K562 (cell line): ENCODE measurements at regions not wholly inside any gene's neighbourhood (a gene's known extent, or its start where the extent isn't known, plus 50 kb on each side); places are given as distances from the start of the nearest gene placed in this dataset.

Experiments used
- ATAC-seq: fragments of 200-7000 bp; cut with Tn5 transposase; 3 replicates; pipeline ENCODE4 v1.9.1; 2020; ENCODE audit warnings: moderate library complexity
- BruUV-seq: library from RNA; stranded (reverse); fragments of 400-500 nt; replicated peaks from 2 replicates; lab custom pipeline; 2021; lab: Mats Ljungman, UMichigan
- CTCF ChIA-PET: fragments of 300-600 bp; formaldehyde crosslinking; extraction: SDS; loops from one replicate; lab custom pipeline; 2021; ENCODE audit warnings: low intra/inter-chr PET ratio; lab: Yijun Ruan, JAX
- POLR2A ChIA-PET: fragments of 300-600, 350-650 bp; sonication (Branson Sonifier 250); formaldehyde crosslinking; extraction: SDS; loops from one replicate; lab custom pipeline; 2021; ENCODE audit warnings: antibody characterized with exemption, inconsistent platforms; lab: Yijun Ruan, JAX
- DNase-seq, 4 experiments: peaks; one replicate each; pipeline versions ENCODE4 v3.0.0 to v3.0.0-alpha.2; 2011 to 2018; ENCODE audit warnings: low spot score in 3 of 4, mixed read lengths in 3 of 4; ENCODE audit errors: extremely low read depth in 1 of 4
- FAIRE-seq: peaks from 2 replicates; lab custom pipeline; 2011; peaks lifted over from hg19 to GRCh38; lab: Jason Lieb, UNC
- H2AFZ ChIP-seq: 2 replicates; pipeline ENCODE4 v1.6.0; 2011; ENCODE audit warnings: low read depth, low read length, control low read depth, inconsistent platforms
- H3K27ac ChIP-seq: fragments of 200-600 bp; 3 replicates; pipeline ENCODE4 v1.8.0; 2011; ENCODE audit warnings: low read depth, mild to moderate bottlenecking, control low read depth, inconsistent platforms, low read length, moderate library complexity, mixed read lengths; ENCODE audit errors: extremely low read depth
- H3K27me3 ChIP-seq, 2 experiments: fragments of 300-600 bp in 1 of 2; 2 replicates in 1 of 2; 3 replicates in 1 of 2; pipeline versions ENCODE4 v1.6.0 to v1.8.0; 2011; ENCODE audit warnings: inconsistent platforms in 2 of 2, low read length in 2 of 2, mild to moderate bottlenecking in 1 of 2, mixed read lengths in 1 of 2, moderate library complexity in 1 of 2; ENCODE audit not compliant: control insufficient read depth in 2 of 2, insufficient read depth in 2 of 2
- H3K36me3 ChIP-seq: fragments of 300-600 bp; 3 replicates; pipeline ENCODE4 v1.8.0; 2011; ENCODE audit warnings: mild to moderate bottlenecking, low read length, inconsistent platforms; ENCODE audit not compliant: control insufficient read depth, insufficient read depth
- H3K4me1 ChIP-seq, 2 experiments: fragments of 200-600 bp in 1 of 2; replicated peaks in 1 of 2; 2 replicates in 1 of 2; 3 replicates in 1 of 2; pipeline versions ENCODE4 v1.5.1 to v1.8.0; 2011; ENCODE audit warnings: inconsistent platforms in 2 of 2, low read length in 2 of 2, mild to moderate bottlenecking in 1 of 2, mixed read lengths in 1 of 2, moderate library complexity in 1 of 2; ENCODE audit not compliant: control insufficient read depth in 2 of 2, insufficient read depth in 2 of 2
- H3K4me2 ChIP-seq: 2 replicates; pipeline ENCODE4 v1.6.1; 2011; ENCODE audit warnings: low read length, control low read depth, inconsistent platforms, mixed read lengths; ENCODE audit not compliant: insufficient read depth
- H3K4me3 ChIP-seq: fragments of 200-600 bp; sonication (generic), shearing (Covaris generic); 2 replicates; pipeline ENCODE4 v1.5.1; 2016; ENCODE audit warnings: control low read depth, inconsistent platforms
- H3K79me2 ChIP-seq: fragments of 200-600 bp; 3 replicates; pipeline ENCODE4 v1.8.0; 2011; ENCODE audit warnings: low read length, inconsistent platforms; ENCODE audit not compliant: control insufficient read depth, insufficient read depth
- H3K9ac ChIP-seq, 2 experiments: 2 replicates each; pipeline versions ENCODE4 v1.6.0 to v1.6.1; 2011; ENCODE audit warnings: low read depth in 2 of 2, low read length in 2 of 2, control low read depth in 1 of 2, inconsistent platforms in 1 of 2, mild to moderate bottlenecking in 1 of 2, mixed read lengths in 1 of 2; ENCODE audit not compliant: insufficient read depth in 1 of 2
- H3K9me1 ChIP-seq: one replicate; pipeline ENCODE4 v1.6.0; 2011; ENCODE audit warnings: inconsistent platforms, mild to moderate bottlenecking, low read length, moderate library complexity; ENCODE audit not compliant: control insufficient read depth, insufficient read depth
- H3K9me3 ChIP-seq: replicated peaks from 2 replicates; pipeline ENCODE4 v1.5.1; 2011; ENCODE audit warnings: low read depth, low read length, inconsistent platforms; ENCODE audit not compliant: control insufficient read depth, insufficient read depth
- H4K20me1 ChIP-seq: replicated peaks from 2 replicates; pipeline ENCODE4 v1.6.1; 2011; ENCODE audit warnings: low read length, inconsistent platforms, mixed read lengths; ENCODE audit not compliant: control insufficient read depth, insufficient read depth
- HIVEP1 ChIP-seq: fragments of 250-450 bp; sonication (Bioruptor Pico); IDR thresholded peaks from 2 replicates; pipeline ENCODE4 v1.4.0; 2020; ENCODE audit warnings: mild to moderate bottlenecking
- LCOR ChIP-seq: sonication (generic); formaldehyde crosslinking; IDR thresholded peaks from 2 replicates; pipeline ENCODE4 v1.8.0; 2022; ENCODE audit warnings: mild to moderate bottlenecking, missing genetic modification reagents
- STAT5A ChIP-seq: IDR thresholded peaks from 2 replicates; pipeline ENCODE4 v1.6.1; 2012; ENCODE audit warnings: low read length, inconsistent platforms, borderline replicate concordance
- ZNF507 ChIP-seq: conservative IDR thresholded peaks from 2 replicates; pipeline ENCODE4 v1.6.1; 2017; ENCODE audit warnings: missing genetic modification characterization, missing compliant biosample characterization
- WGBS: fragments of 100-300 bp; shearing (Covaris generic); methylation state at CpG from one replicate; pipeline ENCODE4 v1.1.6; 2016; ENCODE audit warnings: low coverage, mixed read lengths; ENCODE audit not compliant: insufficient coverage; ENCODE audit errors: missing lambda C conversion rate; 5-methylcytosine and 5-hydroxymethylcytosine counted together
- in situ Hi-C: fragments of 300-500 bp; cut with MboI; formaldehyde crosslinking; loops from 4 replicates; pipeline ENCODE4 v1.15.0; 2018; ENCODE audit warnings: inconsistent platforms, mixed read lengths
- intact Hi-C: fragments of 100-400 bp; cut with micrococcal nuclease; formaldehyde crosslinking; loops from 2 replicates; pipeline ENCODE4 v1.14.2; 2022

DNA sequence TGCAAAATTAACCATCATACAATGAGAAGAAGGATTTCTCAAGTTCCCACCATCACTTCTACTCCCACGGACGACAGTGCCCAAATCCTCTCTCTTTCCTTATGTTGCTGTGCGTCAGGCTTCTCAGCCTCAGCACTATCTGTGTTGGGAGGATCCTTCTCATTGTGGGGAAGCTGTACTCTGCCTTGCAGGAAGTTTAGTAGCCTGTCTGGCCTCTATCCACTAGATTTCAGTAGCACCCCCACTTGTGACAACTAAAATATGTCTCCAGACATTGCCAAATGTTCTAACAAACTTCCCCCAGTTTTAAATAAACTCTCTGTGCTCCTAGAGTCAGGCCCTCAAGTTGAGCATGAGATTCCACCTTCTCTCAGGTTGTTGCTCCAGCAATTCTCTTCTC lies 545.9 kb upstream of the ZFP42 start:
- no peaks in the 10 kb centered on the region for H3K4me1 ChIP-seq
- in situ Hi-C loops = no loop called here

DNA sequence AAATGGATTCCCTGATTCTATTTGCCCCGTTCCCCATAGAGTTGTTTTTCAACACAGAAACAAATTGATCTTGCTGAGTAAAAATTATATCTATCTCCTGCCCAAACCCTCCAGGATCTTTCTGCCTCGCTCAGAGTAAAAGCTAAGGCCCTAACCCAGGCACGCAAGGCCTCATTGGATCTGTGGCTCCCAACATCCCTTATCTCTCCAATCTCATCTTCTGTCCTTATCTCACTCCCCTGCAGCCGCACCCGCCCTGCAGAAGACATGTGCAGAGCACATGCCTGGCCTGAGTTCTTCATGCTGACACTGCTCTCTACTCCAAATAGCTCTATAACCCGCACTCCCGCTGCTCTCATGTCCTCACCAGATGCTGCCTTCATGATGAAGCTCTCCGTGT lies 543.8 kb upstream of the ZFP42 start:
- 1% methylated on average over 7 of the region's 8 CpGs for WGBS
- Histone ChIP-seq H3K9me1 (no peaks in the 10 kb centered on the region), H3K36me3 (no peaks in the 10 kb centered on the region), H2AFZ (no peak overlapping the region), H3K4me1 (no peaks in the 10 kb centered on the region), H3K9ac (no peak overlapping the region), H3K79me2 (no peaks in the 10 kb centered on the region), H3K4me3 (no peak overlapping the region), H3K27me3 (no peaks in the 10 kb centered on the region), H4K20me1 (no peaks in the 10 kb centered on the region), H3K27ac (no peak overlapping the region), H3K4me2 (no peak overlapping the region), H3K9me3 (no peaks in the 10 kb centered on the region)
- intact Hi-C loops = no loop called here
- ChIA-PET CTCF (no interaction called here), POLR2A (no interaction called here)
- TF ChIP-seq HIVEP1 = no peak
- ATAC-seq = no peak
- no TSS peak for BruUV-seq
- in situ Hi-C loops = no loop called here
- FAIRE-seq = no peak
- no peak for DNase-seq

More for the DNA sequence above, 545.9 kb upstream of the ZFP42 start:
- no peak for DNase-seq
- H3K36me3 ChIP-seq = no peaks in the 10 kb centered on the region
- H3K4me2 ChIP-seq = no peak overlapping the region
- CTCF ChIA-PET = no interaction called here
- H3K79me2 ChIP-seq = no peaks in the 10 kb centered on the region
- no peak for TF ChIP-seq STAT5A
- no peak for TF ChIP-seq ZNF507 (tag)
- no peak for TF ChIP-seq LCOR (CRISPR knock-in tag)
- H4K20me1 ChIP-seq = no peaks in the 10 kb centered on the region
- H3K9me1 ChIP-seq = no peaks in the 10 kb centered on the region
- H3K9ac ChIP-seq = no peak overlapping the region
- H2AFZ ChIP-seq = no peak overlapping the region
- no peak for ATAC-seq
- 3% methylated on average over 3 of the region's 3 CpGs for WGBS
- no TSS peak for BruUV-seq
- H3K27me3 ChIP-seq = no peaks in the 10 kb centered on the region
- no peak overlapping the region for H3K4me3 ChIP-seq
- intact Hi-C loops = no loop called here
- no peaks in the 10 kb centered on the region for H3K9me3 ChIP-seq
- POLR2A ChIA-PET = no interaction called here
- no peak for FAIRE-seq
- H3K27ac ChIP-seq = no peak overlapping the region
